Gastroesophageal sphincter (tissue), 3 donors: ENCODE measurements at regions not wholly inside any gene's neighbourhood (a gene's known extent, or its start where the extent isn't known, plus 50 kb on each side); places are given as distances from the start of the nearest gene placed in this dataset.

Source experiments
- EP300 ChIP-seq: sonication (generic); formaldehyde crosslinking; IDR thresholded peaks from one replicate; pipeline ENCODE4 v1.6.1; 2017; ENCODE audit warnings: antibody characterized with exemption, mild to moderate bottlenecking
- POLR2A ChIP-seq, 2 donors: fragments of 450-650 bp; IDR thresholded peaks; one replicate each; pipeline ENCODE4 v1.6.1; 2017; ENCODE audit warnings: antibody characterized with exemption in 2 of 2, mild to moderate bottlenecking in 2 of 2, moderate library complexity in 1 of 2
- TF ChIP-seq, protein P1 (sequence below), 4 experiments: fragments of 200-600 bp in 2 of 4; fragments of 450-650 bp in 2 of 4; sonication (generic) in 1 of 4; IDR thresholded peaks; one replicate each; pipeline ENCODE4 v1.5.1; 2017 to 2019; ENCODE audit warnings: antibody characterized with exemption in 4 of 4, mild to moderate bottlenecking in 2 of 4, moderate library complexity in 2 of 4

DNA sequence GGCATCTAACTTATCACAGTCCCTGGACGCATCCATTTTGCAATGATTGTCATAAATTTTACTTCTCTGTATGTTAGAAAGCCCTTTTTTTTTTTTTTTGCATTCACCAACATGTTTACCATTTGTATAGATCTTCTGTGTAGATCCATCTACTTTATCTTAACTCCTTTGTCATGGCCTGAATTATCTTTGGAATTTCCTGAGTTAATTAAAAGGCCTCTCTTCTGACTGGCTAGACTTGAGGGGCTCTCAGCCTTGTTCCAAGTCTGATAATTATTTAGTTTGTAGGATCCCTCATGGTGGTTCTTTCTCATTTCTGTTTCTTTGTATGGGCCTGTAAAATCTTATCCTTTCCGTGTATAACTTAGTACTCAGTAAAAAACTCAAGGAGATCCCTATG lies 387.0 kb downstream of the C12orf50 start:
- TF ChIP-seq, protein P1, sequence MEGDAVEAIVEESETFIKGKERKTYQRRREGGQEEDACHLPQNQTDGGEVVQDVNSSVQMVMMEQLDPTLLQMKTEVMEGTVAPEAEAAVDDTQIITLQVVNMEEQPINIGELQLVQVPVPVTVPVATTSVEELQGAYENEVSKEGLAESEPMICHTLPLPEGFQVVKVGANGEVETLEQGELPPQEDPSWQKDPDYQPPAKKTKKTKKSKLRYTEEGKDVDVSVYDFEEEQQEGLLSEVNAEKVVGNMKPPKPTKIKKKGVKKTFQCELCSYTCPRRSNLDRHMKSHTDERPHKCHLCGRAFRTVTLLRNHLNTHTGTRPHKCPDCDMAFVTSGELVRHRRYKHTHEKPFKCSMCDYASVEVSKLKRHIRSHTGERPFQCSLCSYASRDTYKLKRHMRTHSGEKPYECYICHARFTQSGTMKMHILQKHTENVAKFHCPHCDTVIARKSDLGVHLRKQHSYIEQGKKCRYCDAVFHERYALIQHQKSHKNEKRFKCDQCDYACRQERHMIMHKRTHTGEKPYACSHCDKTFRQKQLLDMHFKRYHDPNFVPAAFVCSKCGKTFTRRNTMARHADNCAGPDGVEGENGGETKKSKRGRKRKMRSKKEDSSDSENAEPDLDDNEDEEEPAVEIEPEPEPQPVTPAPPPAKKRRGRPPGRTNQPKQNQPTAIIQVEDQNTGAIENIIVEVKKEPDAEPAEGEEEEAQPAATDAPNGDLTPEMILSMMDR (IDR thresholded peaks at IDR 0.05), result no peak
- TF ChIP-seq EP300 (no peak), POLR2A (IDR thresholded peaks at IDR 0.05) (no peak)
